Spleen (tissue), 7 donors: ENCODE measurements at regions not wholly inside any gene's neighbourhood (a gene's known extent, or its start where the extent isn't known, plus 50 kb on each side); places are given as distances from the start of the nearest gene placed in this dataset.

Experiments
- CTCF ChIP-seq, 11 experiments: fragments of 200-600 bp in 7 of 11; fragments of 450-650 bp in 4 of 11; sonication (generic) in 4 of 11; IDR thresholded peaks in 8 of 11; conservative IDR thresholded peaks in 3 of 11; 1 replicate in 7 of 11; 2 replicates in 4 of 11; pipeline versions ENCODE4 v1.4.0 to v1.8.0; 2016 to 2021; ENCODE audit warnings: antibody characterized with exemption in 11 of 11, inconsistent platforms in 4 of 11, mild to moderate bottlenecking in 1 of 11
- POLR2A ChIP-seq, 3 donors: fragments of 450-650 bp; IDR thresholded peaks; one replicate each; pipeline ENCODE4 v1.5.1; 2017; ENCODE audit warnings: antibody characterized with exemption in 3 of 3, mild to moderate bottlenecking in 1 of 3
- POLR2AphosphoS5 ChIP-seq, 3 donors: sonication (generic); formaldehyde crosslinking; IDR thresholded peaks; one replicate each; pipeline ENCODE4 v1.5.1; 2017; ENCODE audit warnings: antibody characterized with exemption in 3 of 3
- donor health status: DM: no; HTN: no; CAD: no; lungs with moderate emphysema.
- donor health status: DM: no; HTN: no; CAD: no.
- donor health status: DM: no; HTN: no; CAD: no.

- TF ChIP-seq CTCF (IDR thresholded peaks at IDR 0.05 in 8 of 11, conservative IDR thresholded peaks at IDR 0.05 in 3 of 11) (no peak), POLR2A (IDR thresholded peaks at IDR 0.05) (no peak), POLR2AphosphoS5 (IDR thresholded peaks at IDR 0.05) (no peak)
Measured at GRCh38 chr14:92258934-92259333, 64.0 kb upstream of the SLC24A4 start.
